ENCODE measurements at regions not wholly inside any gene's neighbourhood (a gene's known extent, or its start where the extent isn't known, plus 50 kb on each side); places are given as distances from the start of the nearest gene placed in this dataset.

- no peak for TF ChIP-seq CHD7 (IDR thresholded peaks at IDR 0.05; ENCODE audit: insufficient replicate concordance, low read length)
These were observed 289.8 kb downstream of the MAF start (continued) for GRCh38 chr16:79310710-79311109.

Data from H1 (cell line).